Kidney glomerular epithelial cell (primary cell): ENCODE measurements at regions not wholly inside any gene's neighbourhood (a gene's known extent, or its start where the extent isn't known, plus 50 kb on each side); places are given as distances from the start of the nearest gene placed in this dataset.

Experiments used
- DNase-seq: peaks from one replicate; lab custom pipeline; 2025; lab: John Stamatoyannopoulos, UW

DNA sequence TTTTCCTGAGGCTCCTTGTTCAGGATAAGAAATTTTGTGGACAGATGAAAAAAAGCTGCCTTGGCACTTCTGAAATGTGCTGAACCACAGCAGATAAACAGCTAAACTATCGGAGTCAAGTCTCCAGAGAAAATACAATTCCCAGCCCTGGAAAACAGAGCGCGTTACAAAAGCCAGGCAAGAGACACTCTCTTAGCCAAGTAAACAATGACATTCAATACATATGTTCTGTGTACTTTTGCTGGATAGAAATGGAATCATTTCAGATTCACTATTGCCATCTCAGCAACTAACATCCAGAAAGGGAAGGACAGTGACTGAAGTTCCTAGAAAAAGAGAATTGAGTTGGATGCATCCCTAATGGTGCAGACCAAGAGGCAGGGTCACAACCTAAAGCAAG, 196.8 kb upstream of the NRSN1 start:
- DNase-seq = no peak

DNA sequence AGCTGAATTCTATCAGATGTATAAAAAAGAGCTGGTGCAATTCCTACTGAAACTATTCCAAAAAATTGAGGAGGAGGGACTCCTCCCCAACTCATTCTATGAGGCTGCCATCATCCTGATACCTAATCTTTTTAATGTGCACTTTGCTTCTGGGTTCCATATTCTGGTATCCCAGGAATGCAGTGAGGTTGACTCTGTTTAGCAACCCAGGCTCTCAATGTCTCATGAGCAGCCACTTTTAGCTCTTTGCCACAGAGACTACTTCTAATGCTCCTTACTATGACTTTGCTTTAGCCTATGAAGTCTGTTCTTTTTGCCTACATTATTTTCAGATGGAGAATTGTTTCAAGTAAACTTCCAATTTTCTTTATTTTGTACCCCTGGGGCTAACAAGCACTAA, 185.5 kb upstream of the NRSN1 start:
- DNase-seq = no peak

DNA sequence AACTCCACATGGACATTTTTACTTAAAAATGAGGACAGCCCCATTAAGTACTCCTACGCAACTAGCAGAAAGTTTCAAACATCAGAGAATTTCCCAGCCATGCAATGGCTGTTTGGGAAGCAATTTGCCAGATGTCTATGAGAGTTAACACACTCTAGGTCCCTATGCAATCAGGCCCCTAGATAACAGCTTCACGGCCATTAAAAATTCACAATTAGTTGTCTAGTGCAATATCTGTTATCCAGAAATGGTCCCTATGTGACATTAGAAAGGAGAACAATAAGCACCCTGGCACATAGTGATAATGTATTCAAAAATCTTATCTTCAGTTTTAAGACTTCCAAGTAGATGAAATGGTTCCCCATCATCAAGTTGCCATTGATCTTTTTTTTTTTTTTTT, 174.3 kb upstream of the NRSN1 start:
- DNase-seq = no peak

DNA sequence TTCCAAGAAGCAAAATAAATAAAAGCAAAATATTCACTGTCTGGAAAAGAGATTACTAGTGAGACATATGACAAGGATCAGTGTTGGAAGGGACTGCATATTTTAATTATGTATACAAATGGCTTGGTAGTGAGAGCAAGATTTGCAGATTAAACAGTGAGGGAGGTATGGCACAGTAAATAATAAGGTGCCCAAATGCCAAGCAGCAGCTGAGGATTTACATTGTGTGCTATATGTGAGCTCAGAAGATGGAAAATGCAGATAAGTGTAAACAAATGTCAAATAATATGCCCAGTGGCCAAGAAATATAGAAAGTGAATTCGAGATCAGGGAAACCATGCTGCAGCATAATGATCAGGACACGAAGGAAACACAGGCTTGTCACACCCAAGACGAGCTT, 173.8 kb upstream of the NRSN1 start:
- DNase-seq = no peak

DNA sequence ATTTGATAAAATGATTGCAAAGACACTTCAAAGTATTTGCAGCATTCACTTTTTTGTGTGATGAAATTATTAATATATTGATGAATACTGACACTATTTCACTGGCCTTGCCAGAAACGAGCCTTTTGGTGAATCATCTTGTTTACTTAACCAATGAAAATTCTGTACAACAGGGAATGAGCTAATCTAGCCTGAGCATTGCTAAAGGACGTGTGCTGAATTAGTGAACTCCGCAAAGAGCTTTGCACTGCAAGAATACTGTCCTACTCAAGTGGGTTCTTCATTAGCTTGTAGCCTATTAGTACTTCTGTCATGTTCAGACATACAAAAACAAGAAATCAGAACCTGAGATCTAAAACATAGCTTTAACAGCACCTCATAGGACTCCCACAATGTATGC, 172.0 kb upstream of the NRSN1 start:
- DNase-seq = no peak

DNA sequence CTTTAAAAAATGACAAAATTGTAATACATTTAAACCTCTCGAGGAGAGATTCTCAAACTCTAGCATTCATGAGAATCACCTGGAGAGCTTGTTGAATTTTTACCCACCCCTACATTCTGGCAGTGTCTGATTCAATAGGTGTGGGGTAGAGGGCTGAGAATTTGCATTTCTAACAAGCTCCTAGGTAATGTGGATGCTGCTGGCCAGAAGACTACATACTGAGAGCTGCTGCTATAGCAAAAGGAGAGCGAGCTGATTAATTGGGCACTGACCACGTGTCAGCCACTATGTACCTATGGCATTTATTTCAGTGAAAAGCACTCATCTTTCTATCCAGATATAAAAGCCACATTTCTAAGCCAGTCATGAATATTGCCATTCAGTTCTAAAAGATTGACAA, 169.0 kb upstream of the NRSN1 start:
- no peak for DNase-seq

DNA sequence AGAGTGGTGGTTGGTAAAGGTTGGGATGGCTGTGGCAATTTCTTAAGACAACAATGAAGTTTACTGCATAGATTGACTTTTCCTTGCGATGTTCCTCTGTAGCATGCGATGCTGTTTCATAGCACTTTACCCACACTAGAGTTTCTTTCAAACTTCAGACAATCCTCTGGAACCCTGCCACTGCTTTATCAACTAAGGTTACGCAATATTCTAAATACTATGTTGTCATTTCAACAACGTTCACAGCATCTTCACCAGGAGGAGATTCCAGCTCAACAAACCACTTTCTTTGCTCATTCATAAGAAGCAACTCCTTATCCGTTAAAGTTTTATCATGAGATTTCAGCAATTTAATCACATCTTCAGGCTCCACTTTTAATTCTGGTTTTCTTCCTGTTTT, 161.2 kb upstream of the NRSN1 start:
- no peak for DNase-seq

DNA sequence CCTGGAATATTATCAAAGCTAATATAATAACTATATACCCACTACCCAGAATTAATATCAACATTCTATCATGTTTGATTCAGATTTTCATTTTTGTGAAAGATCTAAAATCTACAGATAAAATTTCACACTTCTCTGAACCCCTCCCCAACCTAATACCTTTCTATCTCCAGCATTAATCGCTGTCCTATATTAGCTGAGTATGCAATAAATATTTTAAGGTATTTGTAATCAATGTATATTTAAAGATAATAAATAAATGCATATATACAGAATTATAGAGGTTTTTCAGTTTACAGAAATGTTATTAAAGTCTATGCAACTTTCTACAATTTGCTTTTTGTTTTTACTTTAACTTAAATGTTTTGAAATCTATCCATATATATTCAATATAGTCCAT, 156.7 kb upstream of the NRSN1 start:
- DNase-seq = no peak

DNA sequence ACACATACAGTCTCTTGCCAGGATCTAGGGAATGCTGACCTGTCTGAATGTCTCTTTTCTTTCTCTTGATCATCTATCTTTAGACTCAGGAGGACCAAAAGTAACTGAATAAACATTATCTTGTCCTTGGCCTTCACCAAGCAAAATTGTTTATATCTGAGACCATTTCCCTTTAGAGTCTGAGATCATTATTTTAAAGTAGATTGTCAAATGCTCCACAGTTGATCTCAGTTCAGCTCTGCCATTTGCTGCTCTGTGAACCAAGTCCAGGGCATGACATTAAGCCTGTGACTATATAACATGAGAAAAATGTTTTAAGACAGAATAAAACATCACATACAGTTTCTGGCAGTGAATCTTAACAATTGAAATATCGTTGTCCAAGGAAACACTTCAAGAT, 148.3 kb upstream of the NRSN1 start:
- DNase-seq = no peak

DNA sequence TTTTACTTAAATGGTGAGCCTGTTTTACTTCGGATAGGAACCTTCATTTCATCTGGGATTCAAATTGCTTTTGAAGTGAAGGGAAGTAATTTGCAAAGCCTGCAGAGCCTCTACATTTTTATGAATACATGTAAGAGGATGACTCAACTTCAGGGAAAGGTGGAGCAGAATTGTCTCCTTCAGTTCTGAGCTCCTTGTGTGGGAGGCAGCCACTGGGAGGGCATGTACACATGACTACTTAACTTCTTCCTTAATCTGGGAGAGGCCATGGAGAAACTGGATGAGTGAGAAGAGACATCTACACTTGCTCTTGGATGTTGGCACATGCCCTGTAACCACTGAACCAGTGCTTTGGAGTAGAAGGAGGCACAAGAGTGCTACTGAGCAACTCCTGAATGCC, 145.1 kb upstream of the NRSN1 start:
- peak; percentile 57 for DNase-seq

DNA sequence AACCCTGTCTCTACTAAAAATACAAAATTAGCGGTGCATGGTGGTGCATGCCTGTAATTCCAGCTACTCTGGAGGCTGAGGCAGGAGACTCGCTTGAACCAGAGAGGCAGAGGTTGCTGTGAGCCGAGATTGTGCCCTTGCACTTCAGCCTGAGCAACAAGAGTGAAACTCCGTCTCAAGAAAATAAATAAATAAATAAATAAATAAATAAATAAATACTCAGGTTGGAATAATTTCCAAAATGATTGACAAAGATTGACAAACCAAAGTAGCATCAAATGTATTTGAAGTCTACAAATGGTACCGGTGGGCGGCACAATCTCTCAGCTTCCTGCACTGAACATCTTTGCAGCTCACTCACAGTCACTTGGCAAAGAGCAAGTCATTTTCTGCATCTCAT, 144.1 kb upstream of the NRSN1 start:
- no peak for DNase-seq

DNA sequence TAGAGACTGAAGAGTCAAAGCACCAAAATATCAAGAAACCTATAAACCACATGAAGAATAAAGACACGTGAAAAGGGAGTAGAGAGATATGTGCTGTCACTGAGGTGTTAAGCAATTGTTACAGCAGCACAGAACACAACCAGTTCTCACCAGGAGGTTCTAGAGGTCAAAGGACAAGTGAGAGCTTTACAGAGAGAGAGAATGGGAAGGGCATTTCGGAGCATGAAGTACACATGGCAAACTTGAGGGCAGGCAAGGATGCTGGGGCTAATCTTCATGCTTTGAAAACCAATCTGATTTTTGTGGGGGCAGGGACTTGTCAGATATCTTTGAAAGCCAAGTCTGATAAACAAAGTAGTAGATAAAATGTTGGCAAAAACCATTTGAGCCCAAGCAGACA, 142.3 kb upstream of the NRSN1 start:
- no peak for DNase-seq

DNA sequence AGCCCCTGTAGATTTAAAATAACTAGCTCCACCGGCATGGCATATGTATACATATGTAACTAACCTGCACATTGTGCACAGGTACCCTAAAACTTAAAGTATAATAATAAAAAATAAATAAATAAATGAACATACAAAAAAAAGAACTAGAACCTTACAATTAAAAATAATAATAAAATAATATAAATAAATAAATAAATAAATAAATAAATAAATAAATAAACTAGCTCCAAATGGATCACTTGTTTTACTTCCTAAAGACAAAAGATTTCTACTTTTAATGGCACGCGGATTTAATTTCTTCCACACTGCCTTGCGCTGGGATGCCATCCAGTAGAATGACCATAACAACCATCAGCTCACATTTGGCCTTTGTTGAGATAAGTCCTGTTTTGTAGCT, 141.0 kb upstream of the NRSN1 start:
- DNase-seq = no peak

DNA sequence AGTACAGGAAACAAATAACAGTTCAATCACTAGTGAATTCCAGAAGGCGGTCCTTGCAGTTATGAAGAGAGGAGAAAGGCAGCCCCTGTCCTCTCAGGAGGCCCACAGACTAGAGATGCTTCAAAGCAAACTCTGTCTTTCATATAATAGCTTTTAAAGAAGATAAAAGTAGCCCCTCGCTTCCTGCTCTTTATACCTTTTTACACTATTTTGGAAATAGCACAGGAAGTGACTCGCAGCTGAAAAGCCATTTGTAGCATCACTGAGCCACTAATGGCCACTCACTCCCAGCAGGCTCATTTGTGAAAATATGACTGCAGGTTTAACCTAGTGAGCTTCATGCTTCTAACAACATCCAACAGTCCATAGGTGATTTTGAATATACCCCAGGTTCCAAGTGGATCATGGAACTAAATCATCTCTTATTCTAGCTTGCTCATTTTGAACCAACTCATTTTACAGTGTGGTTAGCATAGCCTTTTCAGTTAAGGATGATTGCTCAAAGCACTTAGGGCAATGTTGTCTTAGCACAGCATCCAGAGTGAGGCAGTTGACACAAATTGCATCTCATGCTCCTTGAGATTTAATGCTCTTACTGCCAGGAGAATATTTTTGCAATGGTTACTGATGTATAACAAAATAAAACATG, 136.0 kb upstream of the NRSN1 start:
- no peak for DNase-seq

DNA sequence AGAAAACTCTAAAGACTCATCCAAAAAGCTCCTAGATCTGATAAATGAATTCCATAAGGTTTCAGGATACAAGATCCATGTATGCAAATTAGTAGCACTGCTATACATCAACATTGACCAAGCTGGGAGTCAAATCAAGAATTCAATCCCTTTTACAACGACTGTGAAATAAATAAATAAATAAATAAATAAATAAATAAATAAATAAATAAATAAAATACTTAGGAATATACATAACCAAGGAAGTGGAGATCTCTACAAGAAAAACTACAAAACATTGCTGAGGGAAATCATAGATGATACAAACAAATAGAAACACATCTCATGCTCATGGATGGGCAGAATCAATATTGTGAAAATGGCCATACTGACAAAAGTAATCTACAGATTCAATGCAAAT, 132.0 kb upstream of the NRSN1 start:
- no peak for DNase-seq

DNA sequence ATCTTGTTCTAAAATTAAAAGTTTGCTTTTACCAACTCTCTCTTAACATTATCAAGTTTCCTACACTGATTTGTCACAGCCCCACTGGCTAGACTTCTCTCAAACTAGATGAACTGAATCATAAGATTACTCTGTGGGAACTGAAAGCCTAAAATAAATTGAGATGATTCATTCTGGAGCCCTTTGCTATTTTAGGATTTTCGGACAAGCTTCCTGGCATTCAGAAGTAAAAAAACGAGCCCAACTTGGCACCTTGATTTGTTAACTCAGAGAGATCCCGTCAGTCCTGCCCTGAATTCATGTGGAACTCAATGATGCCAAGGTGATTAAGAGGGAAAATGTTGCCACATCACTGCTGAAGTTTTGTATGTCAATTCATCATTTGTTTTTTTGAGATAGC, 122.0 kb upstream of the NRSN1 start:
- DNase-seq = no peak

DNA sequence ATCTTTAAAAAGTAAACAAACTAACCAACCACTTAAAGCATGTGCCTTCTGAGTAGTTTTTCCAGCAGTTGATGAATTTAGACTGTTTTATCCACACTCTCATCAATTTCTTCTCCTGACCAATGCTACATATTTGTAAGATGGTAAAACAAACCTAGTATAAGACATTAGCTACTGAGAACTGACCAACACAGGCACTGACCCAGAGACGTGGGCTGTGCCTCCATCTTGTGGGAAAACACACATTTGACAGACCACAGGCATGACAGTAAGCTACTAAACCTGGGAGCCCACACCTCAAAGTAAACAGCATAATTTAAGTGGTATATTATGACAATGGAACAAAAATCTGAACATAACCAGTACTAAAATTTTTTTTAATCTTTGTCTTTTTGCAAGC, 121.4 kb upstream of the NRSN1 start:
- DNase-seq = no peak

DNA sequence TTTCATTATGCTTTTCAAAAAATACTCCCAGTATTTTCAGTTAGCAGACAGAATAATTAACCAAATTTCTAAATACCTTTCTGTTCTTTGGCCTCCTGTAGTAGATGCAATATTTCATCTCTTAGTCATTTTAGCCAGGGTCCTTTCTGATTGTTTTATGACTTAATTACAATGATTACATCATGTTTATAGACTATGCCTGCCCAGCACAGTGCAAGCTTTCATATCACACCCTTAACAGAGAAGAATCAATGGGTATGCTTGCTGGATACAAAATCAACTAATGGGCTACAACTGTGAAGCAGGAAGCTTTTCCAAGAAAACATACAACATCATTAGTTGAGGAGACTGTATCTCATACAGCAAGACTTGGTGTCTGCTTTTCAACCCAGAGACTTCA, 119.8 kb upstream of the NRSN1 start:
- DNase-seq = no peak

DNA sequence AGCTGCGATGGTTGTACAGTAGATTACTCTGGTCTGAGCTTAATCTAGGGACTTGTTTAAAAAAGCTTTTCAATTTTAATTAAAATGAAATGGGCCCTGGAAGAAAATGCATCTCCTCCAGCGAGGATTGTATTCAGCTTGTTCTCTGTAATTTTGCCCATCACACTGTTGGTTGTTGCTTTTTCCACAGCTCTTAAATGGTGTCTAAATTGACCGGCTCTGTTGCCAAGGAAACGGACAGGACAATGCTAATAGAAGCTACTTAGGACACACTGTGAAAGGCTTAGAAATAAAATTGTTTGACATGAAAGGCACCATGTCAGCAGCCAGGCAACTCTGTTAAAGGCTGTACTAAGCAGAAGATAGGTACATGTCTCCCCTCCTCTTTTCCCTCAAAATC, 116.7 kb upstream of the NRSN1 start:
- no peak for DNase-seq

DNA sequence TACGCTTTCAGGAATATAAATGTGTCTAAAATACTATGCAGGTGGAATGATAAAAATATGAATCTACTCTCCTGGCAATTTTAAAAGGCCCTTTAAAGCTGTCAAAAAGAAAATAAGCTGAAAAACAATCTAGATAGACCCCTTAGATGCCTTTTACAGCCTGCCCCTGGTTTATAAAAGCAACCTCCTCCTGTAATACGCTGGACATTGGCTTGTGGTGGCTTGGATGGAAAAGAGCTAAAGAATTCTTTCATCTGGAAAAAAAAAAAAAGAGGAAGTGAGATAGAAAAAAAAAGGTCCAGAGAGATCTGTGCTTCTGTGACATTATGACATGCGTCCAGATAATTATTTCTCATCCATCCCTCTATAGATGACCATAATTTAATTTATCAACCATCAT, 115.9 kb upstream of the NRSN1 start:
- no peak for DNase-seq

DNA sequence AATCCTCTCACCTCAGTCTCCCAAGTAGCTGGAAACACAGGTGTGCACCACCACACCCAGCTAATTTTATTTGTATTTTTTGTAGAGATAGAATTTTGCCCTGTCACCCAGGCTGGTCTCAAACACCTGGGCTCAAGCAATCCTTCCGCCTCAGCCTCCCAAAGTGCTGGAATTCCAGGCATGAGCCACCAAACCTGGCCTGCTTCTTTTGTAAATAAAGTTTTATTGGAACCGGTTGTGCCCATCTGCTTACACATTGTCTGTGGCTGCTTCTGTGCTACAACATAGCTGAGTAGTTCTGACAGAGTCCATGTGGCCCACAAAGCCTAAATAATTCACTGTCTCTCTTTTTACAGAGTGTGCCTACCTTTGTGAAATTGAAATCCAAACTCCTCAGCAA, 109.7 kb upstream of the NRSN1 start:
- no peak for DNase-seq

DNA sequence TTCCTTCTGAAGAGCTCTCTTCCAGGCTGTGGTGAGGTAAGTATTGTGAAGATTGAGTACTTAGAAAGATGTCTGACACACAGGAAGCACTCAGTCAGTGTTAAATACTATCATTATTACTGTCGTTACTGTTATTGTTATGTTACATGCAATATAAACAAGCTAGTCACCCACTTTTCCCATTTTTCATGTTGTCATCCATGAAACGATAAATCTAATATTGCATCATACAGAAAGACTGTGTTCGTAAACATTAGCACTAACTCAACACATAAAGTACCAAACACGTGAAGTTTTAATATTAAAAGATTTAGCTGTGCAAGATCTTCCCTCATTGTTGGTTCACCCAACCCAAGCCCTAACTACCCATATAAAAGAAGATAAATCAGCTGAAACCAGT, 109.2 kb upstream of the NRSN1 start:
- DNase-seq = no peak

DNA sequence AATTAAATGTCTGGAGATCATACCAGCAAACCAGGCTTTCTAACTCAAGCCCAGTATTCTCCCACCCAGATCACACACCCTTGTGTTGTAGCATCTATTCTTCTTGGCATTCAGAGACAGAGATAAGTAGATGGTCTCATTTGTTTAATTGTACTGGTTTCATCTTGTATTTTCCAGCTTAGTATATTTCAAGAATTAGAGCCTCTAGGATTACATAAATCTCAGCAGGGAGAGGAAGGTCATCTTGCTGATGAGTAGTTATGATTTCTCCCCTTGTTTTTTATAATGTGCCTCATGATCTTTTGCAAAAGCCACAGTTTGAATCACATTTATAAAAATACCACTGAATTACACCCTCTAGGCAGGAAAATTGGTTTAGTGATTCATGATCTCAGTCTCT, 106.6 kb upstream of the NRSN1 start:
- no peak for DNase-seq

DNA sequence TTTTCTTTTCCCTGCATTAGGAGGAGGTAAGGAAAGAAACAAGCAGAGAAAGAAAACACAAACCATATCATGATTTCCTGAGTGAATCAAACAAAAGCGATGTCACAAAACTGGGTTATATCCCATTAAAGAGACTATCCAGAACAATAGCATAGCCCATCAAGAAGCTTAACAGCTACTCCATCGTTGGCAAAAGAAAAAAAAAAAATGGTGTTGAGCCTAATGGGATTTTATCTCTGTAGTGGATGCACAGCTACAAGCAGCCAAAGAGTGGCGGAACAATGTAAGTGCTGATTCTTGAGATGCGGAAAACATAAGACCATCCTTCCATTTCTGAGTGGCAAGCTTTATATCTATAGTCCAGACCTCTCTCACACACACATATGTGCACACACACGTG, 106.2 kb upstream of the NRSN1 start:
- no peak for DNase-seq

DNA sequence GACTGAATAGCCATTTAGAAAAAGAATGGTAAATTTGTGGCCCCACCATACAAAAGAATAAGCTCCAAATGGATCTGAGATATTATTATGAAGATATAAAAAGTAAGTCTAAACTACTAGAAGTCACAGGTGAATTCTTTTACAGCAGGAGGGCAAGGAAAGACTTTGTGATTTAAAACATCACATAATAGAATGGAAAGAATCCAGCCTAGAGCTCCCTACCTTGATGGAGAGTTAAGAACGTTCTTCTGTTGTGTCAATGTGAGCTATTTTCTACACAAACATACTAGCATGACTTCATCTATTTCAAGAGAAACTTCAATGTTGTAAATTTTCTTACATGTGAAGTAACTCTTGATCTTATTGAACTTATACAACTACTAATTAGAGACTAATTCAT, 100.0 kb upstream of the NRSN1 start:
- no peak for DNase-seq
